SU-DHL-6 (cell line): ENCODE measurements at regions not wholly inside any gene's neighbourhood (a gene's known extent, or its start where the extent isn't known, plus 50 kb on each side); places are given as distances from the start of the nearest gene placed in this dataset.

Experiments used
- H2AFZ ChIP-seq: fragments of 200-600 bp; sonication (generic); 2 replicates; pipeline ENCODE4 v1.6.1; 2014; ENCODE audit warnings: low read depth, mild to moderate bottlenecking, moderate library complexity, mixed read lengths, antibody characterized with exemption, low read length; ENCODE audit not compliant: severe bottlenecking
- H3F3A ChIP-seq: fragments of 200-600 bp; shearing (Covaris generic); 2 replicates; pipeline ENCODE4 v1.6.0; 2016; ENCODE audit warnings: antibody characterized with exemption, mild to moderate bottlenecking; ENCODE audit not compliant: insufficient read depth
- H3K27ac ChIP-seq: fragments of 200-600 bp; sonication (generic); 2 replicates; pipeline ENCODE4 v1.5.1; 2016; ENCODE audit warnings: low read depth, mild to moderate bottlenecking, low read length, moderate library complexity, mixed read lengths
- H3K27me3 ChIP-seq: fragments of 200-600 bp; sonication (generic), shearing (Covaris generic); 2 replicates; pipeline ENCODE4 v1.6.0; 2014; ENCODE audit warnings: mild to moderate bottlenecking, low read length
- H3K36me3 ChIP-seq: fragments of 200-600 bp; sonication (generic); 2 replicates; pipeline ENCODE4 v1.6.1; 2014; ENCODE audit warnings: mild to moderate bottlenecking, low read length, mixed read lengths
- H3K4me2 ChIP-seq: fragments of 300-600, 200-600 bp; shearing (Covaris generic), sonication (generic); 2 replicates; pipeline ENCODE4 v1.6.0; 2014; ENCODE audit warnings: low read length, low read depth, mild to moderate bottlenecking; ENCODE audit not compliant: poor library complexity, severe bottlenecking
- H3K4me3 ChIP-seq: fragments of 200-600 bp; sonication (generic); 2 replicates; pipeline ENCODE4 v1.5.1; 2014; ENCODE audit warnings: antibody characterized with exemption, low read length, mild to moderate bottlenecking, mixed read lengths; ENCODE audit not compliant: insufficient read depth, poor library complexity, severe bottlenecking
- H3K79me2 ChIP-seq: fragments of 200-600 bp; sonication (generic); 2 replicates; pipeline ENCODE4 v1.6.1; 2014; ENCODE audit warnings: mild to moderate bottlenecking, low read length, moderate library complexity; ENCODE audit not compliant: insufficient read depth
- H3K9ac ChIP-seq: fragments of 200-600 bp; sonication (generic); 2 replicates; pipeline ENCODE4 v1.7.0; 2014; ENCODE audit warnings: mild to moderate bottlenecking, low read length
- H3K9me2 ChIP-seq: fragments of 200-600 bp; sonication (generic); replicated peaks from 2 replicates; pipeline ENCODE4 v1.6.1; 2014; ENCODE audit warnings: low read length; ENCODE audit not compliant: insufficient read depth
- H3K9me3 ChIP-seq: fragments of 200-600 bp; sonication (generic); 2 replicates; pipeline ENCODE4 v1.6.1; 2014; ENCODE audit warnings: low read length, mixed read lengths; ENCODE audit not compliant: insufficient read depth
- H4K20me1 ChIP-seq: fragments of 200-600 bp; sonication (generic); 2 replicates; pipeline ENCODE4 v1.6.1; 2014; ENCODE audit warnings: low read depth, mild to moderate bottlenecking, antibody characterized with exemption, low read length, moderate library complexity, mixed read lengths
- EZH2phosphoT487 ChIP-seq: fragments of 200-600 bp; sonication (generic), shearing (Covaris generic); conservative IDR thresholded peaks from 2 replicates; pipeline ENCODE4 v1.6.1; 2018; ENCODE audit warnings: mild to moderate bottlenecking, antibody characterized with exemption, low read length, moderate library complexity, mixed read lengths
- TF ChIP-seq, protein P1 (sequence below): fragments of 200-600 bp; sonication (generic); IDR thresholded peaks from one replicate; pipeline ENCODE4 v1.5.1; 2017; ENCODE audit warnings: antibody characterized with exemption, mild to moderate bottlenecking, low read length, moderate library complexity; ENCODE audit not compliant: insufficient read depth, poor library complexity, severe bottlenecking

DNA sequence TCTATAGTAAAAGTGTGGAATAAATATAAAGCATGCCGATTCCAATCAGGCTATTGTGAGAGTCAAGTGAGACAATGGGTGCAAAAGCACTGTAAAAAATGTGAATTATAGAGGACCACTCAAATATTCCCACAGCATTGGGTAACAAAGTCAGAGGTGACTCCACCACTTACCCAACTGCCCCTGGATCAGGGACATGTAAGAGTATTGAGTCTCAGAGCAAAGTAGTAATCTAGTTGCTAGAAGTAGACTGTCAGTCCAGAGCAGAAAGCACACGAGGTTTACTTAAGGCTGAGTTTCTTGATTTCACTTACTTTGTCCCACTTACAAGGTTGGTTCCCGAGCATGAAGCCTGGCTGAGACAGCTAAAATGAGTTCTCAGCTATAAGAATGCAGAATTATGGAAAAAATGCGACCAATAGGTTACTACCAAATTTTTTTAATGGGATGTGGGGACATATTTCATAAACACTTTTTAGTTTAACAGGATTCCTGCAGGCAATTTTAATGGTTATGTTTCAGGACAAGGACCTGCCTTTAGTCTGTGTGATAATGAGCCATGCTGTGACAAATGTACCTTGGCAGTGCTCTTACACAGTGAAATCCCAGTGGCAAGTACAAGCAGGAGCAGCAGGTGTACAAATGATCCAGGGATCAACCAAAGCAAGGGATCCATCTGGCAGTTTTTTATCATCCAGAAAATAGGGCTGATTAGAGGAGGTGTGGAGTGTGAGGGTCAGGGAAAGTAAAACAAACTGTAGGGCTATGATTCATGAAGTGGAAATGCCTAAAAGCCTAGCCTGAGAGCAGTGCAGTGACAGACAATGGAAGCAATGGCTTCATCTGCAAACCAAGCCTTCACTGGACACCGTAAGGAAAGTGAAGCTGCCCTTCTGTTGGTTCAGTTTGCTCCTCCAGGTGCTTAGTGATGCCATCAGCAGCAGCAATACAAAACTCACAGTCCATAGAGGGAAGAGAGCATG, 156.2 kb upstream of the SPAG17 start:
- Histone ChIP-seq H3K9ac (no peak overlapping the region), H3K4me2 (no peak overlapping the region)
- TF ChIP-seq, protein P1, sequence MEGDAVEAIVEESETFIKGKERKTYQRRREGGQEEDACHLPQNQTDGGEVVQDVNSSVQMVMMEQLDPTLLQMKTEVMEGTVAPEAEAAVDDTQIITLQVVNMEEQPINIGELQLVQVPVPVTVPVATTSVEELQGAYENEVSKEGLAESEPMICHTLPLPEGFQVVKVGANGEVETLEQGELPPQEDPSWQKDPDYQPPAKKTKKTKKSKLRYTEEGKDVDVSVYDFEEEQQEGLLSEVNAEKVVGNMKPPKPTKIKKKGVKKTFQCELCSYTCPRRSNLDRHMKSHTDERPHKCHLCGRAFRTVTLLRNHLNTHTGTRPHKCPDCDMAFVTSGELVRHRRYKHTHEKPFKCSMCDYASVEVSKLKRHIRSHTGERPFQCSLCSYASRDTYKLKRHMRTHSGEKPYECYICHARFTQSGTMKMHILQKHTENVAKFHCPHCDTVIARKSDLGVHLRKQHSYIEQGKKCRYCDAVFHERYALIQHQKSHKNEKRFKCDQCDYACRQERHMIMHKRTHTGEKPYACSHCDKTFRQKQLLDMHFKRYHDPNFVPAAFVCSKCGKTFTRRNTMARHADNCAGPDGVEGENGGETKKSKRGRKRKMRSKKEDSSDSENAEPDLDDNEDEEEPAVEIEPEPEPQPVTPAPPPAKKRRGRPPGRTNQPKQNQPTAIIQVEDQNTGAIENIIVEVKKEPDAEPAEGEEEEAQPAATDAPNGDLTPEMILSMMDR: no peak

GRCh38 chr1:118339400-118340124, 154.5 kb upstream of the SPAG17 start:
- no peaks in the 10 kb centered on the region for H3K9me3 ChIP-seq
- no peaks in the 10 kb centered on the region for H3K9me2 ChIP-seq
- no peaks in the 10 kb centered on the region for H4K20me1 ChIP-seq
- TF ChIP-seq, protein P1: no peak
- TF ChIP-seq EZH2phosphoT487: no peak
- no peaks in the 10 kb centered on the region for H3K36me3 ChIP-seq
- no peaks in the 10 kb centered on the region for H3F3A ChIP-seq
- no peak overlapping the region for H3K4me3 ChIP-seq
- no peak overlapping the region for H3K9ac ChIP-seq
- H2AFZ ChIP-seq: no peak overlapping the region
- no peaks in the 10 kb centered on the region for H3K27me3 ChIP-seq
- H3K79me2 ChIP-seq: no peaks in the 10 kb centered on the region
- no peak overlapping the region for H3K27ac ChIP-seq
- H3K4me2 ChIP-seq: no peak overlapping the region

More for the DNA sequence above, 156.2 kb upstream of the SPAG17 start:
- Histone ChIP-seq H3K36me3 (no peaks in the 10 kb centered on the region), H2AFZ (no peak overlapping the region), H4K20me1 (no peaks in the 10 kb centered on the region), H3K9me2 (no peaks in the 10 kb centered on the region), H3K79me2 (no peaks in the 10 kb centered on the region), H3K9me3 (no peaks in the 10 kb centered on the region), H3K27ac (no peak overlapping the region), H3K27me3 (no peaks in the 10 kb centered on the region), H3K4me3 (no peak overlapping the region), H3F3A (no peaks in the 10 kb centered on the region)

- H3K36me3 ChIP-seq: no peaks in the 10 kb centered on the region
- no peak overlapping the region for H3K9ac ChIP-seq
- H2AFZ ChIP-seq: no peak overlapping the region
Observed at GRCh38 chr1:118338936-118339335, 153.9 kb upstream of the SPAG17 start.

More at GRCh38 chr1:118338936-118339335, 153.9 kb upstream of the SPAG17 start:
- Histone ChIP-seq H3K27me3 (no peaks in the 10 kb centered on the region), H3K79me2 (no peaks in the 10 kb centered on the region), H3K27ac (no peak overlapping the region), H3K9me2 (no peaks in the 10 kb centered on the region), H4K20me1 (no peaks in the 10 kb centered on the region), H3K9me3 (no peaks in the 10 kb centered on the region), H3F3A (no peaks in the 10 kb centered on the region), H3K4me3 (no peak overlapping the region), H3K4me2 (no peak overlapping the region)
- TF ChIP-seq, protein P1: no peak
- TF ChIP-seq EZH2phosphoT487: no peak
